HG02610 (cell line): ENCODE measurements at regions not wholly inside any gene's neighbourhood (a gene's known extent, or its start where the extent isn't known, plus 50 kb on each side); places are given as distances from the start of the nearest gene placed in this dataset.
"Not testable (repeated sequence)": the region's sequence is repeated elsewhere in the genome, so short reads cannot be mapped to it uniquely, and the experiment has no call there.

Experiments used
- ATAC-seq: cut with Tn5 transposase; IDR thresholded peaks from one replicate; pipeline ENCODE4 v1.9.1; 2021; ENCODE audit warnings: mild to moderate bottlenecking, moderate library complexity; ENCODE audit not compliant: unreplicated experiment

DNA sequence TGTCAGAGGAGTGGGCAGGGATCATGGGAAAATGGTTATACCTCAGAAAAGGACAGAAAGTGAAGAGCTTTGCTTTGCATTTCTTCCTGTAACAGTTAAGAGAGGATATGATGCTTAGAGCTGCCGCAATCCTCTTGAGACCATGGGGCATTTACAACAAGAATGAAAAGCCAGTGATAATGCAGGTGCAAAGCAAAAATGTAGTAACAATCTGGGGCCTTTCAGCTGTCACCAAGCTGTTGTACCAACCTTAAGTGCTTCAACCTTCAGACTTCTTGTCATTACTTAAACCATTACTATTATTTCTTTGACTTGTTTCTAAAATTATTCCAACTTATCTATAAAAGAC is 1337.6 kb downstream of the RPIA start:
- ATAC-seq: not testable (repeated sequence)

DNA sequence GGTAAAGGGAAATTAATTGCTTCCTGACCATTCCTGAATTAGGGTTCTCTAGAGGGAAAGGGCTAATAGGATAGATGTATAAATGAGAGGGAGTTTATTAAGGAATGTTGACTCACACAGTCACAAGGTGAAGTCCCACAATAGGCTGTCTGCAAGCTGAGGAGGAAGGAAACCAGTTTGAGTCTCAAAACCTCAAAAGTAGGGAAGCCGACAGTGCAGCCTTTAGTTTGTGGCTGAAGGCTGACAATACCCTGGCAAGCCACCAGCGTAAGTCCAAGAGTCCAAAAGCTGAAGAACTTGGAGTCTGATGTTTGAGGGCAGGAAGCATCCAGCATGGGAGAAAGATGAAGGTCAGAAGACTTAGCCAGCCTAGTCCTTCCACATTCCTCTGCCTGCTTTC is 1340.8 kb downstream of the RPIA start:
- not testable (repeated sequence) for ATAC-seq

DNA sequence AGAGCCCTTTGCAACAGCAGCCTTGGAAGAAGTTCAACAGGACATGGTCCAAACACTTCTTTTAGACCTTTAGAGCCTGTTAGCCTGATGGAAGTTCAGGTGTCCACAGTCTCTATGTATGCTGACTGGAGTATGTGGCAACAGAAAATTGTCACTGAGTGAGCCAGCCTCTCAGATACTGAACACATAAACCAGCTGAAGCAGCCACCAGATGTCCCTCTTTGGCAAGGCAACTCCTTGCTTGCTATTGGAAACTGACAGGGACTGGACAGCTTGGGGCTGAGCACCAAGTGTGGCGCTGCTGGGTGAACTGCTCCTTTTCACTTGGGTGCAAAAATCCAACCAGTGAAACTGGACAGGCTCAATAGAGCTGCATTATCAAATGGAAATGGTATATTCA is 1344.9 kb downstream of the RPIA start:
- ATAC-seq: not testable (repeated sequence)

DNA sequence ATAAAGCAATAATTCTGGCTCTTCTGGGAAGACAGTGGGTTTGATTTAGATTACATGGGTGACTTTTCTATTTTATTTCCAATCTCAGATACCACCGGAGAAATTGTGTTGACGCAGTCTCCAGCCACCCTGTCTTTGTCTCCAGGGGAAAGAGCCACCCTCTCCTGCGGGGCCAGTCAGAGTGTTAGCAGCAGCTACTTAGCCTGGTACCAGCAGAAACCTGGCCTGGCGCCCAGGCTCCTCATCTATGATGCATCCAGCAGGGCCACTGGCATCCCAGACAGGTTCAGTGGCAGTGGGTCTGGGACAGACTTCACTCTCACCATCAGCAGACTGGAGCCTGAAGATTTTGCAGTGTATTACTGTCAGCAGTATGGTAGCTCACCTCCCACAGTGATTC is 1347.6 kb downstream of the RPIA start:
- not testable (repeated sequence) for ATAC-seq

DNA sequence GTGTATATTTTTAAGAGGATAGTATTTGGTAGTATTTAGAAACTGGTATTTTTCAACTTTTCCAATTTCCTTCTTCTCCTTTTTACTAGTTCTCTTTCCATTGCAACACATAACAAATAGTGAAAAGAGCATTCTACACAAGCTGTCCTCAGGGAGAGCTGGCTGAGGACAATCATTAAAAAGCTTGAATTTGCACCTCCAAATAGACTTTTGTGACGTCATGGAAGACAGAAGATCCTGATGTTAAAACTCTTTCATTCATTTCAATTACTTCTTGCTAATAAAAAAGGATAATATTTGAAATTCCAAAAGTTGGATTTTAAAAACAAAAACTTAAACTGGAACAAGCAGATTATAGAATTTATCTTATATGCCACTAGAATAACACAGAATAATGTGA is 1356.3 kb downstream of the RPIA start:
- not testable (repeated sequence) for ATAC-seq

DNA sequence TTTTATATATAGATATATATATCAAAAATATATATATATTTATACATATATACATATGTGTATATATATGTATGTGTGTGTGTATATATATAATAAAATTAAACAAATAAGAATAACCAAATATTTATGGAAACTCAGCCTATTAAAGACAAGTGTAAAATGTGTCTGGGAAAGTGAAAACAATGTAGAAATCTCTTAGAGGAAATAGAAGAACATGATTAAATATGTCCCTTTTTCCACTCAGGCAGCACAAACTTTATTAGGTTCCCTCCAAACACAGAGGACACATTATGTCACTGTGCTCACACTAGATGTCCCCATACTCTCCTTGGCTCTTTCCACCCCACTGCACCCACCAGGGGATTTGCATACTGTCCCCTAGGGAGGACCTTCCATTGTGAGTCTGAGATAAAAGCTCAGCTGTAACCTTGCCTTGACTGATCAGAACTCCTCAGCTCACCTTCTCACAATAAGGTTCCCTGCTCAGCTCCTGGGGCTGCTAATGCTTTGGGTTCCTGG is 1360.7 kb downstream of the RPIA start:
- not testable (repeated sequence) for ATAC-seq

DNA sequence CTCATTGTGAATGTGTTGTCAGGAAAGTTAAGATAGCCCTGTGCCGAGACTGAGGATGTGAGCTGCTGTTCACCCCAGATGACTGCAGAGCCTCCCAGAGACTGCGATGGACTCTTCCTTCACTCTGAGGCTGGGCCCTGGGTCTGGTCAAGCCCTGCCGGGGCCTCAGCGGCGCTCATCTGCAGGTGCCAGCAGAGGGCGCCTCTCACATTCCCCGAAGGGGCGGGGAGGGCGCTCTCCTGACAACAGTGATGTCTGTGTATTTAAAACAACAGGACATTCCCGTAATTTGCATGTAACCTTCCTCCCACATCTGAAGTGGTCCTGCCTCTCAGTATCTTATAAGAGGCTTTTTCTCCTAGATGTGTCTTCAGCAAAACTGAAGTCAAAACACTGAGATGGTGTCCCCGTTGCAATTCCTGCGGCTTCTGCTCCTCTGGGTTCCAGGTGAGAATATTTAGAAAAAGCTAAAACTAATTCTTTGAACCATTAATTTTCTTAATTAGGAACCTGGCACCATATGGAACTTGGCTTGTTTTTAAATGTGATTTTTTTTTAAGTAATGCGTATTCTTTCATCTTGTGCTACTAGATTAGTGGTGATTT is 1377.9 kb downstream of the RPIA start:
- ATAC-seq: peak; percentile 84

DNA sequence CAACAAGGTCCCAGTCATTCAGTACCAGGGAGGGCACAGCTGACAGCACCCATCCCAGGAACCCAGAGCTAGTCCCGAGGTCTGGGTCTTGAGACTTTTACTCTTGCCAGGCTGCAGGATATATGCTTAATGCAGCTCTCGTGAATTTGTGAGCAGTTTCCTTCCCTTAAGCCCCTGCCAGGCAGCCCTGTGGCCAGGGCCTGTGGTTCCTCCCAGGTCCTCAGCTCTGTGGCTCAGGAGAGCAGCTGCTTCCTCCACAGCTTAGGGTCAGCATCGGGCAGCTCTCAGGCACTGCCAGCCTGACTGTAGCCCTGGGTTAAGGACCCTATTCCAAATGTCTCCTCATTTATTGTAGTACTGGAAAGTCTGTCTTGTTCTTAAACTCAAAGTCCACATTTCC is 1384.8 kb downstream of the RPIA start:
- ATAC-seq: no peak

DNA sequence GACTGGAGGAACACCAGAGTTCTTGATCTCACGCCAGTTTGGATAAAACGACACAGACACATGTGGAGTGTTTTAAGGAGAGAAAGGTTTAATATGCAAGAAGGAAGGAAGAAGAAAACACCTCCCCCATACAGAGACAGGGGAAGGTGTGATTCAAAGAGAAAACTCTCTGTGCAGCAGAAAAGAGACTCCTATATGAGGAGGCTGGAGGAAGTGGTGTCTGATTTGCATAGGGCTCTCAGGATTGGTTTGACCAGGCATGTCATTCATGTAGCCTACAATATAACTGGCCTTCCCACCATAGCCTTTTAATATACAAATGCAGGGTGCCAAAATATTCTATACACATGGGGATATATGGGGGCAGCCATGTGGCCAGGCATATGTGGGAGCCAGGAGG is 1386.5 kb downstream of the RPIA start:
- peak; percentile 45 for ATAC-seq

DNA sequence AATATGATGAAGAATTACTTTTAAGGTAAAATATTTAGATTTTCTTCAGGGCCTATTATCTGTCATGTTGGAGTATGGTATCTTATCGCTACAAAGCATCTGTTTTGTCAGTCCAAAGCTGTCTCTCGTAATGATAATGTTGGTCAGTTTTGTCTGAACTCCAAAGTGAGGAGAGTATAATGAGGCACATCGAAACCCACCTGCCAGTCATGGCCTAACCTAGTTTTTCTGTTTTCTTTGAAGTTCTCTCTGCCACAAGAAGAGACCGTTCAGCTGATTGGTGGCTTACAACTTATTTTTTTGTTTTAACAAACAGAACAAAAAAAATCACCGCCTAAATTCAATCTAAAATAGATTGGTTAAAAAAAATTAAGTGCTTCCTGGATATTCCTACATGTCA is 1387.9 kb downstream of the RPIA start:
- no peak for ATAC-seq

DNA sequence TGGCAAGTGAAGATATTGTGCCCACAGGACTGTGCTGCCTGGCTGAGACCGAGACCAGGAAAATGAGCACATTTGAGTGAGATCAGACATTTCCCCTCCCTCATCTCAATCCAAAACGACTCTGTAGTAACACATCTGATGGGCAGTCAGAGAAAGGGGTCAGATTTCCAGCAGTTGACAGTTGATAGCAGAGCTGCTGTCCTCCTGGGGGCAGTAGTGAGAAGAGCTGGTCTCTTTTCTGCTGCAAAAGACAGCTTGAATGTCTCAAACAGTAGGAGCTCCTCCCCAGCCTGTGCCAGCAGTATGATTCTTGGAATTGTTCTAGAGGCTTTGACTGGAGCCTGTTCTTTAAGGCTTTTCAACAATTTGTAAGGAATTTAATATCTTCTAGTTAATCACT is 1396.3 kb downstream of the RPIA start:
- not testable (repeated sequence) for ATAC-seq

DNA sequence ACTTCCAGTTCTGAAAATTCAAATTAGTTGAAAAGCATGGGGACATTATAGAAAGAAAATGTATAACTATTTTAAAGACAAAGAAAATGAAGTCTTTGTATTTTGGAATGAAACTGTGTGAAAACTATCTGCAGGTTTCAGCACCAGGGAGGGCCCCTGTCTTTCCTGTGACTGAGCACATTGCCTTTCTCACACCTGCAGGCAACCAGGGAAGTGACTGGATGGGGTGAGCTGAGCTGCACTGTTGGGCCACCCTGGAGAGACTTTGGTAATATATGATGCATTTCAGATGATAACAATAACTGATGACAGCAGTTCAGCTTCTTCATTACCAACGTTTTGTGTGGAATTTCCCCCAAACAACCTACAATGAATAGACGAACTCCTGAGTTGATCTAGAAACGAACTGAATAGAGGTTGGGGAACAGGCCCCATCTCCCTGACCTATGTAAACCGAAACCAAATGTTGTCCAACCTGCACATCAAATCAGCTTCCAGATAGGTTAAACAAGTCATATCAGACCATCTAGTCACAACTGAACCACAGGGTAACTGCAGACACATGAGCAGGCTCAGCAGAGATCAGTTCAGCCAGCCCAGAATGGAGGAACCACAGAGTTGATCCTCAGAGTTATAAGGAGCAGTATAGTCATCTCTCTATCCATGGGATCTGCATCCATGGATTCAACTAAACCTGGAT is 1402.2 kb downstream of the RPIA start:
- ATAC-seq: peak; percentile 68

DNA sequence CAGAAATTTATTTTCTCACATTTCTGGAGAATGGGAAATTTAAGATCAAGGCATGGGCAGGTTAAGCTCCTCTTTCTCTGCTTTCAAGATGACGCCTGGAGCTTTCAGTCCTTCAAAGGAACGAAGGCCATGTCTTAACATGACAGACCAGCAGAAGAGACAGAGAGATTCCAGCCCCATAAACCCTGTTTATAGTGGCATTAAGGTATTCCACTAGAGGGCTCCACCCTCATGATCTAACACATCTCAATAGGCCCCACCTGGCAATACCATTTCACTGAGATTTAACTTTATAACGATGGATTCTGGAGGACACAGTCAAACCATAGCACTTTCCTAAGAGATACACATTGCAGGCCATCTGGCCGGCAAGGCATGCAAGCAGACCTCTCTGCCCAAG is 1406.1 kb downstream of the RPIA start:
- ATAC-seq: not testable (repeated sequence)

DNA sequence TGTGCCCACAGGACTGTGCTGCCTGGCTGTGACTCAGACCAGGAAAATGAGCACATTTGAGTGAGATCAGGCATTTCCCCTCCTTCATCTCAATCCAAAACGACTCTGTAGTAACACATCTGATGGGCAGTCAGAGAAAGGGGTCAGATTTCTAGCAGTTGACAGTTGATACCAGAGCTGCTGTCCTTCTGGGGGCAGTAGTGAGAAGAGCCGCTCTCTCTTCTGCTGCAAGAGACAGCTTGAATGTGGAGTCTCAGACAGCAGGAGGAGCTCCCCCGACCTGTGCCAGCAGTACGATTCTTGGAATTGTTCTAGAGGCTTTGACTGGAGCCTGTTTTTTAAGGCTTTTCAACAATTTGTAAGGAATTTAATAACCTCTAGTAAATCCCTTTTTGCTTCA is 1413.7 kb downstream of the RPIA start:
- not testable (repeated sequence) for ATAC-seq

DNA sequence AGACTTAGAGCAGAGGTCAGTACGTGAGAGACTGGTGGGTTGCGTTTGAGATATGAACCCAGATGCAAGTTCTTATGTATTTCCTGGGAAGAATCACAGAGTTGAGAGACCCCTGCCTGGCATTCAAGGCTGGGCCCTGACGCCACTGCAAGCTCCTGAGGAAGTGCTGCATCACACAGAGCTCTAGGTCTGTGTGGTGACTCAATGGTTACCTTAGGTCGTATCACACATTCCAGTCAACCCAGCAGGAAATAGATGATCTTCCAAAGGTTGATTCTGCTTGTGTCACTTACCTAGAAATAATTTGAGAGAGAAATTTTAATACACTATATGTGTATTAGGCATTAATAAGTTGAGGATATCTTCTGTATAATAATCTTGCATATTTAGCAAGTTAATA is 1431.9 kb downstream of the RPIA start:
- not testable (repeated sequence) for ATAC-seq

DNA sequence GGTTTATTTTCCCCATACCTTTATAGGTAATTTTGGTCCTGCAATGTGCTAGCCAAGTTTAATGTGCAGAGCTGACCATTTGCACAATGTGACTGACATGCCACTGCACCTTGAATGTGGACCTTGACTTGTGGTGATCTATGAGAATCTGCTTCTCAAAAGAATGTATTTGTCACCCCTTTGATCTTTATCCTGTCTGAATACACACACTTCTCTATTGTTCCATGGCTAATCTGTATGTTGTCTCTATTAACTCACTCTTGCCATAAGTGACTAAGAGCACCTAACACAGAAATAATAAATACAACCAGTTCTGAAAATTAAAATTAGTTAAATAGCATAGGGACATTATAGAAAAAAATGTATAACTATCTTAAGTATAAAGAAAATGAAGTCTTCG is 1447.6 kb downstream of the RPIA start:
- ATAC-seq: not testable (repeated sequence)

DNA sequence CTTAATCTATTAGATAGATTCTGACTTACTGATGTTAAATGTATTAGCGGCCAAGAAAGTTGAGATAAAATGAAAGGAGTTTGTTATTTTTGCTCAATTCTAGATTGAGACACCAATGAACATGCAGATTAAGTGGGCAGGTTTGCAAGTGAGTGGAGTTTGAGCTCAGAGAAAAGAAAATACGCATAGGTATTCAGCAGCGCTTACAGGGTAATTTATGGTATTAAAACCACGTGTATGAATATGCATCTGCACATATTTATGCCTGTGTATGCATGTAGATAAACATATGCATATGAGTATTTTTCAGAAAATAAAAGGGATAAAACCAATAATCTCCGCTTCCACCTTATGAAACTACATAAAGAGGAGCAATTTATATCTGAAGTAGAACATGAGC is 1450.1 kb downstream of the RPIA start:
- not testable (repeated sequence) for ATAC-seq

DNA sequence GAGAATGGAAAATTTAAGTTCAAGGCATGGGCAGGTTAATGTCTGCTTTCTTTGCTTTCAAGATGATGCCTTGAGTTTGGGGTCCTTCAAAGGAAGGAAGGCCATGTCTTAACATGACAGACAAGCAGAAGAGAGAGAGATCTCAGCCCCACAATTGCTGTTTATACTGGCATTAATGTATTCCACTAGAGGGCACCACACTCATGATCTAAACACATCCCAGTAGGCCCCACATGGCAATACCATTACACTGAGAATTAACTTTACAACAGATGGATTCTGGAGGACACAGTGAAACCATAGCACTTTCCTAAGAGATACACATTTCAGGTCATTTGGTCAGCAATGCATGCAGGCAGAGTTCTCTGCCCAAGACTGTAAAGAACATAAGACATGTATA is 1460.3 kb downstream of the RPIA start:
- peak; percentile 74 for ATAC-seq

DNA sequence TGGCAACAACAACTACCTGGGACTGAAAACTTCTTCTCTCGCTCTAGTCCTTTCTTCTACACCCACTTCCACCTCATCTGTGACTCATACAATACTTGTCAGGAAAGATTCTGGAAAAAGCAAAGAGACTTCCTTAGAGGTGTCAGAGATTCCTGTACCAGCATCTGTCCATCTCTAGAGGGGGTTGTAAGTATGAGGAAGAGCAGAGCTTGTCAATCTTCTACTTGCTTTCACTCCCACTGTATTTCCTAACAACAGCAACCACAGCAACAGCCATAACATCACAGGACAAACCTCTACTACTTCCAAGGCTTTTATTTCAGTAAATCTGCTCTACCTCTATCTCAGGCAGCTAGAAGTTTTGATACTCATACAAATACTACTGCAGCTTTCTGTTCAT is 1479.5 kb downstream of the RPIA start:
- not testable (repeated sequence) for ATAC-seq

DNA sequence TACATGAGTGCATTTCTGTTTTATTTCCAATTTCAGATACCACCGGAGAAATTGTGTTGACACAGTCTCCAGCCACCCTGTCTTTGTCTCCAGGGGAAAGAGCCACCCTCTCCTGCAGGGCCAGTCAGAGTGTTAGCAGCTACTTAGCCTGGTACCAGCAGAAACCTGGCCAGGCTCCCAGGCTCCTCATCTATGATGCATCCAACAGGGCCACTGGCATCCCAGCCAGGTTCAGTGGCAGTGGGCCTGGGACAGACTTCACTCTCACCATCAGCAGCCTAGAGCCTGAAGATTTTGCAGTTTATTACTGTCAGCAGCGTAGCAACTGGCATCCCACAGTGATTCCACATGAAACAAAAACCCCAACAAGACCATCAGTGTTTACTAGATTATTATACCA is 1481.6 kb downstream of the RPIA start:
- not testable (repeated sequence) for ATAC-seq

DNA sequence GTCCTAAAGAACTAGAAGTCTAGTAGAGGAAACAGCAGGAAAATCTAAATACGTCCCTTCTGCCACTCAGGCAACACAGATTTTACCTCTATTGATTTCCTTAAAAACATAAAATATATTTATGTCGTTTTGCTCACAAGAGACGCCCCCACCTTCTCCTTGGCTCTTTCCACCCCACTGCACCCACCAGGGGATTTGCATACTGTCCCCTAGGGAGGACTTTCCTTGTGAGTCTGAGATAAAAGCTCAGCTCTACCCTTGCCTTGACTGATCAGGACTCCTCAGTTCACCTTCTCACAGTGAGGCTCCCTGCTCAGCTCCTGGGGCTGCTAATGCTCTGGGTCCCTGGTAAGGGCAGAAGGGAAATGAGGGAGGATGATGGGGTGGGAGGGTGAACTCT is 1488.1 kb downstream of the RPIA start:
- ATAC-seq: not testable (repeated sequence)

DNA sequence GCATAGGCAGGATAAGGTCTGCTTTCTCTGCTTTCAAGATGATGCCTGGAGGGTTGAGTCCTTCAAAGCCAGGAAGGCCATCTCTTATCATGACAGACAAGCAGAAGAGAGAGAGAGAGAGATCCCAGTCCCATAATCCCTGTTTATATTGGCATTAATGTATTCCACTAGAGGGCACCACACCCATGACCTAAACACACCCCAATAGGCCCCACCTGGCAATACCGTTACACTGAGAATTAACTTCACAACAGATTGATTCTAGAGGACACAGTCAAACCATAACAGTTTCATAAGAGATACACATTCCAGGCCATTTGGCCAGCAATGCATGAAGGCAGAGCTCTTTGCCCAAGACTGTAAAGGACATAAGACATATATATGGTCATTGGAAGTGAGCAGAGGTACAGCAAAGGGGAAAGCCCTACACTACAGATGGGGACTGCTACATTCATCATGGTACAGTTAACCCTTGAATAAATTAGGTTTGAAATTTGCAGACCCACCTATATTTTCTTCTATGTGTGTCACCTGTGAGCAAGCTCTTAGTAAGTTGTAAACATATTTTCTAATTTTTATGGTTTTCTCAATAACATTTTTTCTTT is 1516.1 kb downstream of the RPIA start:
- ATAC-seq: no peak
